HFF-Myc (cell line): ENCODE measurements at regions not wholly inside any gene's neighbourhood (a gene's known extent, or its start where the extent isn't known, plus 50 kb on each side); places are given as distances from the start of the nearest gene placed in this dataset.

Experiments
- DNase-seq: peaks from one replicate; pipeline ENCODE4 v3.0.0-alpha.2; 2011; ENCODE audit warnings: low read depth; ENCODE audit errors: extremely low read depth
- H3K4me3 ChIP-seq: replicated peaks from 2 replicates; pipeline ENCODE4 v1.5.1; 2011; ENCODE audit warnings: low read depth, mild to moderate bottlenecking, control low read depth, low read length
- CTCF ChIP-seq: IDR thresholded peaks from 2 replicates; pipeline ENCODE4 v1.5.1; 2012; ENCODE audit warnings: mild to moderate bottlenecking, low read depth, low read length, control low read depth; ENCODE audit errors: missing control alignments

- no peak for DNase-seq
- H3K4me3 ChIP-seq: no peak within 1 kb of the TSS
- TF ChIP-seq CTCF: no peak
Observed at GRCh38 chr3:159839561-159840379, 148.9 kb upstream of the IL12A start, which contains the start of gene SCHIP1. Gene SCHIP1, plus strand, starts transcription at chr3:159839861.

- no peak for DNase-seq
- no peak for TF ChIP-seq CTCF
- H3K4me3 ChIP-seq: no peak overlapping the region
Observed at GRCh38 chr3:159840703-159841299, 147.8 kb upstream of the IL12A start.

- no peak for TF ChIP-seq CTCF
- DNase-seq: no peak
- H3K4me3 ChIP-seq: no peak overlapping the region
Observed at GRCh38 chr3:159841766-159842165, 146.9 kb upstream of the IL12A start.

- TF ChIP-seq CTCF: no peak
- H3K4me3 ChIP-seq: no peak overlapping the region
- DNase-seq: no peak
Observed at GRCh38 chr3:159843840-159844730, 144.6 kb upstream of the IL12A start.

- no peak for DNase-seq
- no peak for TF ChIP-seq CTCF
- H3K4me3 ChIP-seq: no peak overlapping the region
Observed at GRCh38 chr3:159844801-159845261, 143.8 kb upstream of the IL12A start.

- no peak for TF ChIP-seq CTCF
- DNase-seq: no peak
Observed at GRCh38 chr3:159845737-159846136, 142.9 kb upstream of the IL12A start.

More at GRCh38 chr3:159845737-159846136, 142.9 kb upstream of the IL12A start:
- H3K4me3 ChIP-seq: no peak overlapping the region
